SK-N-SH (cell line): ENCODE measurements at regions not wholly inside any gene's neighbourhood (a gene's known extent, or its start where the extent isn't known, plus 50 kb on each side); places are given as distances from the start of the nearest gene placed in this dataset.

Experiments
- CTCF ChIA-PET: fragments of 300-600, 350-600 bp; formaldehyde crosslinking; extraction: SDS; loops from one replicate; lab custom pipeline; 2021; lab: Yijun Ruan, JAX
- POLR2A ChIA-PET: fragments of 350-600 bp; sonication (Branson Sonifier 250); formaldehyde crosslinking; extraction: SDS; loops from one replicate; lab custom pipeline; 2020; ENCODE audit warnings: antibody characterized with exemption, inconsistent platforms; lab: Yijun Ruan, JAX
- DNase-seq: peaks from one replicate; pipeline ENCODE4 v3.0.0; 2012
- H2AFZ ChIP-seq: fragments of 200-600 bp; sonication (generic); 2 replicates; pipeline ENCODE4 v1.8.1; 2016; ENCODE audit warnings: antibody characterized with exemption, mild to moderate bottlenecking, low read depth
- H3F3A ChIP-seq: fragments of 200-600 bp; sonication (generic); replicated peaks from 2 replicates; pipeline ENCODE3; 2016; ENCODE audit warnings: antibody characterized with exemption, mild to moderate bottlenecking; ENCODE audit not compliant: insufficient read depth
- H3K27ac ChIP-seq, 2 experiments: fragments of 200-500 bp in 1 of 2; fragments of 200-600 bp in 1 of 2; sonication (Bioruptor generic) in 1 of 2; sonication (generic), shearing (Covaris generic) in 1 of 2; 2 replicates each; pipeline versions ENCODE4 v1.5.1 to v1.6.1; 2014 to 2016; ENCODE audit warnings: low read depth in 2 of 2, inconsistent platforms in 1 of 2, low read length in 1 of 2, mild to moderate bottlenecking in 1 of 2, mixed read lengths in 1 of 2
- H3K27me3 ChIP-seq: fragments of 200-600 bp; sonication (generic), shearing (Covaris generic); 2 replicates; pipeline ENCODE4 v1.6.1; 2016; ENCODE audit warnings: mixed run types; ENCODE audit not compliant: insufficient read depth
- H3K36me3 ChIP-seq, 2 experiments: fragments of 200-500 bp in 1 of 2; fragments of 200-600 bp in 1 of 2; sonication (Bioruptor generic) in 1 of 2; sonication (generic) in 1 of 2; replicated peaks in 1 of 2; 2 replicates each; pipeline versions ENCODE3 to v1.5.1; 2014 to 2016; ENCODE audit warnings: low read length in 1 of 2, mild to moderate bottlenecking in 1 of 2; ENCODE audit not compliant: insufficient read depth in 2 of 2, control insufficient read depth in 1 of 2
- H3K4me1 ChIP-seq, 2 experiments: fragments of 200-500 bp in 1 of 2; fragments of 200-600 bp in 1 of 2; sonication (Bioruptor generic) in 1 of 2; sonication (generic), shearing (Covaris generic) in 1 of 2; 2 replicates each; pipeline versions ENCODE4 v1.5.1 to v1.6.1; 2014 to 2016; ENCODE audit warnings: low read depth in 1 of 2, low read length in 1 of 2, mixed run types in 1 of 2; ENCODE audit not compliant: insufficient read depth in 2 of 2, control insufficient read depth in 1 of 2
- H3K4me2 ChIP-seq: fragments of 200-600 bp; sonication (generic), shearing (Covaris generic); 2 replicates; pipeline ENCODE4 v1.6.1; 2017; ENCODE audit warnings: mixed run types
- H3K4me3 ChIP-seq, 2 experiments: fragments of 200-500 bp in 1 of 2; fragments of 200-600 bp in 1 of 2; sonication (Bioruptor generic) in 1 of 2; sonication (generic), shearing (Covaris generic) in 1 of 2; 2 replicates each; pipeline versions ENCODE4 v1.5.1 to v1.8.1; 2014 to 2016; ENCODE audit warnings: low read depth in 2 of 2, inconsistent platforms in 1 of 2, low read length in 1 of 2, mild to moderate bottlenecking in 1 of 2, mixed read lengths in 1 of 2, moderate library complexity in 1 of 2
- H3K79me2 ChIP-seq: fragments of 200-600 bp; sonication (generic); 2 replicates; pipeline ENCODE4 v1.8.1; 2017; ENCODE audit warnings: mild to moderate bottlenecking; ENCODE audit not compliant: insufficient read depth
- H3K9ac ChIP-seq: fragments of 200-600 bp; sonication (generic); 2 replicates; pipeline ENCODE4 v1.6.1; 2017; ENCODE audit warnings: mixed run types
- H3K9me2 ChIP-seq: fragments of 200-600 bp; sonication (generic); 2 replicates; pipeline ENCODE4 v1.6.1; 2017; ENCODE audit warnings: mixed run types
- H3K9me3 ChIP-seq: fragments of 200-600 bp; sonication (generic); 2 replicates; pipeline ENCODE4 v1.6.1; 2017; ENCODE audit warnings: mixed run types, mild to moderate bottlenecking, moderate library complexity
- H4K20me1 ChIP-seq: fragments of 200-600 bp; sonication (generic); 2 replicates; pipeline ENCODE4 v1.6.1; 2017; ENCODE audit warnings: mild to moderate bottlenecking, mixed run types; ENCODE audit not compliant: insufficient read depth
- CHD2 ChIP-seq: fragments of 150-350 bp; IDR thresholded peaks from 2 replicates; pipeline ENCODE4 v1.6.1; 2018; ENCODE audit warnings: low read length; ENCODE audit not compliant: partially characterized antibody
- CTCF ChIP-seq: fragments of 200-600 bp; sonication (generic); IDR thresholded peaks from 2 replicates; pipeline ENCODE4 v1.6.1; 2017; ENCODE audit warnings: antibody characterized with exemption, mild to moderate bottlenecking, moderate library complexity
- ELF1 ChIP-seq: IDR thresholded peaks from 2 replicates; pipeline ENCODE4 v1.4.0; 2012
- EP300 ChIP-seq, 2 experiments: IDR thresholded peaks; 2 replicates each; pipeline versions ENCODE4 v1.4.0 to v1.6.1; 2012; ENCODE audit warnings: borderline replicate concordance in 1 of 2, low read depth in 1 of 2, low read length in 1 of 2
- FOSL2 ChIP-seq: IDR thresholded peaks from 2 replicates; pipeline ENCODE4 v1.4.0; 2012; ENCODE audit warnings: low read depth, mild to moderate bottlenecking, moderate library complexity, borderline replicate concordance
- FOXJ3 ChIP-seq: sonication (generic); formaldehyde crosslinking; IDR thresholded peaks from 2 replicates; pipeline ENCODE4 v1.5.1; 2020; ENCODE audit warnings: mild to moderate bottlenecking, missing genetic modification reagents
- FOXM1 ChIP-seq: IDR thresholded peaks from 2 replicates; pipeline ENCODE4 v1.4.0; 2012; ENCODE audit warnings: low read depth, mild to moderate bottlenecking
- MAX ChIP-seq: IDR thresholded peaks from 2 replicates; pipeline ENCODE4 v1.4.0; 2012; ENCODE audit warnings: low read depth
- MEF2A ChIP-seq: IDR thresholded peaks from 2 replicates; pipeline ENCODE4 v1.4.0; 2012; ENCODE audit warnings: low read depth, borderline replicate concordance
- NRF1 ChIP-seq: IDR thresholded peaks from 2 replicates; pipeline ENCODE4 v1.6.1; 2012; ENCODE audit warnings: low read depth, mild to moderate bottlenecking, low read length
- RAD21 ChIP-seq: IDR thresholded peaks from 2 replicates; pipeline ENCODE4 v1.6.1; 2012; ENCODE audit warnings: mild to moderate bottlenecking, low read length
- RCOR1 ChIP-seq: fragments of 150-350 bp; IDR thresholded peaks from 2 replicates; pipeline ENCODE4 v1.6.1; 2017; ENCODE audit warnings: antibody characterized with exemption, low read length
- RFX5 ChIP-seq: IDR thresholded peaks from 2 replicates; pipeline ENCODE4 v1.6.1; 2012; ENCODE audit warnings: mild to moderate bottlenecking, improper control_type of control experiment, low read length
- SIN3A ChIP-seq: IDR thresholded peaks from 2 replicates; pipeline ENCODE4 v1.6.1; 2012; ENCODE audit warnings: low read depth, mild to moderate bottlenecking, low read length, moderate library complexity, borderline replicate concordance
- SMC3 ChIP-seq: IDR thresholded peaks from 2 replicates; pipeline ENCODE4 v1.6.1; 2012; ENCODE audit warnings: low read depth, low read length, improper control_type of control experiment
- TAF1 ChIP-seq: IDR thresholded peaks from 2 replicates; pipeline ENCODE4 v1.6.1; 2012; ENCODE audit warnings: low read depth, mild to moderate bottlenecking, low read length, moderate library complexity, borderline replicate concordance
- TCF12 ChIP-seq: IDR thresholded peaks from 2 replicates; pipeline ENCODE4 v1.4.0; 2012
- TEAD4 ChIP-seq: IDR thresholded peaks from 2 replicates; pipeline ENCODE4 v1.4.0; 2012; ENCODE audit warnings: mild to moderate bottlenecking, borderline replicate concordance; ENCODE audit not compliant: insufficient read depth
- WGBS: methylation state at CpG from one replicate; pipeline ENCODE4 v1.1.6; 2017; ENCODE audit warnings: low lambda C conversion rate; 5-methylcytosine and 5-hydroxymethylcytosine counted together
- TF ChIP-seq, protein P1 (sequence below): fragments of 150-350 bp; IDR thresholded peaks from 2 replicates; pipeline ENCODE4 v1.6.1; 2017; ENCODE audit warnings: antibody characterized with exemption, low read length, low read depth, borderline replicate concordance

DNA sequence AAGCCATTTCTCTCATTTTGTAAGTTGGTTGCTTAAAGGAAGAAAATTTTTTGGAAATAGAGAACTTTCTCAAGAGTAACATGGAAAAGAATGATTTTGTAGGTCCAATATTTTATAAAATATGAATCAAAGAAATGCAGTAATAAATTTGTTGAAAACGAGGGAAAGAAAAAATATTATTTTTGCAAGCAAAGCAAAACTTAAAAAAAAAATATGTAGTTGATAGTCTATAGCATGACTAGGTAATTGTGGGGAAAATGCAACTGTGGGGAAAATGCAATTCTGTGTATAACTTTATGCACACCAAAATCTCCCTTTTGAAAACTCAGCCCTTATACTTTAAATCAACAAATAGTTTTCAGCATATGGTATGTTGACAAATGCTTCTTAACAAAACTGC, 604.0 kb upstream of the AGTR1 start:
- Histone ChIP-seq H3K9me3 (no peaks in the 10 kb centered on the region), H2AFZ (no peak overlapping the region), H3K79me2 (no peaks in the 10 kb centered on the region)
- no peak for TF ChIP-seq ELF1
- TF ChIP-seq MAX = no peak
- no peak for TF ChIP-seq TCF12
- TF ChIP-seq RFX5 = no peak
- TF ChIP-seq MEF2A = no peak
- no peak for TF ChIP-seq FOSL2
- no peak for TF ChIP-seq TEAD4
- TF ChIP-seq FOXJ3 (CRISPR knock-in tag) = no peak
- TF ChIP-seq CTCF = no peak
- TF ChIP-seq SIN3A = no peak
- TF ChIP-seq, protein P1, sequence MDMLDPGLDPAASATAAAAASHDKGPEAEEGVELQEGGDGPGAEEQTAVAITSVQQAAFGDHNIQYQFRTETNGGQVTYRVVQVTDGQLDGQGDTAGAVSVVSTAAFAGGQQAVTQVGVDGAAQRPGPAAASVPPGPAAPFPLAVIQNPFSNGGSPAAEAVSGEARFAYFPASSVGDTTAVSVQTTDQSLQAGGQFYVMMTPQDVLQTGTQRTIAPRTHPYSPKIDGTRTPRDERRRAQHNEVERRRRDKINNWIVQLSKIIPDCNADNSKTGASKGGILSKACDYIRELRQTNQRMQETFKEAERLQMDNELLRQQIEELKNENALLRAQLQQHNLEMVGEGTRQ = no peak
- TF ChIP-seq CHD2 = no peak
- no peak for TF ChIP-seq TAF1
- TF ChIP-seq EP300 (IDR thresholded peaks at IDR 0.05; ENCODE audit: borderline replicate concordance in 1 of 2, low read depth in 1 of 2, low read length in 1 of 2) = no peak
- no peak for TF ChIP-seq RAD21
- no peak for TF ChIP-seq FOXM1
- TF ChIP-seq SMC3 = no peak
- no peak for TF ChIP-seq NRF1
- no peak for TF ChIP-seq RCOR1
- TF ChIP-seq, all 33 proteins: peak for 0
- Histone ChIP-seq H3K36me3 (no peaks in the 10 kb centered on the region), H3K27ac (peak overlapping the region in 1 of 2 experiments; percentile 39; a peak in 1 of 4 replicates), H3K9me2 (0 out of 2 replicates have a peak, but pooled peaks cover 4% of the 10 kb centered on the region), H3K4me2 (no peak overlapping the region), H3K4me1 (peaks cover 0 to 14% of the 10 kb centered on the region in 2 experiments; a peak in 2 of 4 replicates), H3K9ac (no peak overlapping the region), H4K20me1 (no peaks in the 10 kb centered on the region), H3K4me3 (no peak overlapping the region), H3K27me3 (no peaks in the 10 kb centered on the region), H3F3A (no peaks in the 10 kb centered on the region)
- 29% methylated on average over 1 of the region's 1 CpG for whole genome bisulfite sequencing
- ChIA-PET CTCF (interaction anchor here (0.9 to 1.4 kb wide), 2 partner anchors 10 to 17 kb away, joined by 3 to 4 read pairs; no protein-coding TSS in a partner anchor), POLR2A (no interaction called here)
- DNase-seq = no peak
